ENCODE measurements at regions not wholly inside any gene's neighbourhood (a gene's known extent, or its start where the extent isn't known, plus 50 kb on each side); places are given as distances from the start of the nearest gene placed in this dataset.

DNA sequence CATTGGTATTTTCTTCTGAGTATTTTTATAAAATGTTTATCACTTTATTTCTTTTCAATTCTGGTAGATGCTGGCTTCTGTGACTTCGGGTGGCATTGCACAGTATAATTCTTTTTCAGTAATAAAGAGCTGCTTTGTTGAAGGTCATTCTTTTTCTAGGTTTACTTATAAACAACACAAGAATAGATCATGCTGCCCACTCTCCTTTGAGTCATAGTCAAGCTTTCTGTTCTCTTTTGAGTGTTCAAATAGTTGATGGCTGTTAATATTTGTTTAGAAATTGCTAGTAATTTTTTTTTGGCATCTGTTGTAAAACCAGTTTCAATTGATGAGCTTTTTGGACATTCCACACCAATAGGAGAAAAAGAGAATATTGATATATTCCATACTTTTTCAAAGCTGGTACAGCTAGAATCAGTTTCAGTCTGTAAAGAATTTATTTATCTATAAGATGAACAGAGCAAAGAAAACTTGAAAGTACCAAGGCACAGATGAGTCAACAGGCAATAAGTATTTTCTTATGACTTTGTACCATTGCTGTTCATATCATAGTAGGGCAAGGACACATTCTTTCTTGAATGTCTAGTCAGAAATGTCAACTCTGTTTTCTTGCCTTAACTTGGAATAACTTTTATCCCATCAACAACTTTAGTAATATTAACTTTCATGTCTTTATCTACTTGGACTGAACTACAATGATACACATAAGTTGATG, 513.0 kb upstream of the SEL1L start:
- intact Hi-C loops (cut with micrococcal nuclease; ENCODE audit: unreplicated experiment) (no loop called here), in situ Hi-C loops (cut with HindIII; ENCODE audit: low pct_unique_long_range_greater_than_20kb, low sequenced_read_pairs) (no loop called here)
- TF ChIP-seq TCF7L2 (IDR thresholded peaks at IDR 0.05; ENCODE audit: low read depth, low read length) (no peak), SIN3A (IDR thresholded peaks at IDR 0.05; ENCODE audit: borderline replicate concordance, insufficient read depth, low read depth, low read length) (no peak), POLR2AphosphoS5 (IDR thresholded peaks at IDR 0.05; ENCODE audit: low read depth, low read length) (no peak)
- TF ChIP-seq, protein P1, sequence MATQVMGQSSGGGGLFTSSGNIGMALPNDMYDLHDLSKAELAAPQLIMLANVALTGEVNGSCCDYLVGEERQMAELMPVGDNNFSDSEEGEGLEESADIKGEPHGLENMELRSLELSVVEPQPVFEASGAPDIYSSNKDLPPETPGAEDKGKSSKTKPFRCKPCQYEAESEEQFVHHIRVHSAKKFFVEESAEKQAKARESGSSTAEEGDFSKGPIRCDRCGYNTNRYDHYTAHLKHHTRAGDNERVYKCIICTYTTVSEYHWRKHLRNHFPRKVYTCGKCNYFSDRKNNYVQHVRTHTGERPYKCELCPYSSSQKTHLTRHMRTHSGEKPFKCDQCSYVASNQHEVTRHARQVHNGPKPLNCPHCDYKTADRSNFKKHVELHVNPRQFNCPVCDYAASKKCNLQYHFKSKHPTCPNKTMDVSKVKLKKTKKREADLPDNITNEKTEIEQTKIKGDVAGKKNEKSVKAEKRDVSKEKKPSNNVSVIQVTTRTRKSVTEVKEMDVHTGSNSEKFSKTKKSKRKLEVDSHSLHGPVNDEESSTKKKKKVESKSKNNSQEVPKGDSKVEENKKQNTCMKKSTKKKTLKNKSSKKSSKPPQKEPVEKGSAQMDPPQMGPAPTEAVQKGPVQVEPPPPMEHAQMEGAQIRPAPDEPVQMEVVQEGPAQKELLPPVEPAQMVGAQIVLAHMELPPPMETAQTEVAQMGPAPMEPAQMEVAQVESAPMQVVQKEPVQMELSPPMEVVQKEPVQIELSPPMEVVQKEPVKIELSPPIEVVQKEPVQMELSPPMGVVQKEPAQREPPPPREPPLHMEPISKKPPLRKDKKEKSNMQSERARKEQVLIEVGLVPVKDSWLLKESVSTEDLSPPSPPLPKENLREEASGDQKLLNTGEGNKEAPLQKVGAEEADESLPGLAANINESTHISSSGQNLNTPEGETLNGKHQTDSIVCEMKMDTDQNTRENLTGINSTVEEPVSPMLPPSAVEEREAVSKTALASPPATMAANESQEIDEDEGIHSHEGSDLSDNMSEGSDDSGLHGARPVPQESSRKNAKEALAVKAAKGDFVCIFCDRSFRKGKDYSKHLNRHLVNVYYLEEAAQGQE (IDR thresholded peaks at IDR 0.05; ENCODE audit: insufficient read depth in 1 of 2, low read depth in 2 of 2, low read length in 1 of 2), result no peak
- TF ChIP-seq, protein P2, sequence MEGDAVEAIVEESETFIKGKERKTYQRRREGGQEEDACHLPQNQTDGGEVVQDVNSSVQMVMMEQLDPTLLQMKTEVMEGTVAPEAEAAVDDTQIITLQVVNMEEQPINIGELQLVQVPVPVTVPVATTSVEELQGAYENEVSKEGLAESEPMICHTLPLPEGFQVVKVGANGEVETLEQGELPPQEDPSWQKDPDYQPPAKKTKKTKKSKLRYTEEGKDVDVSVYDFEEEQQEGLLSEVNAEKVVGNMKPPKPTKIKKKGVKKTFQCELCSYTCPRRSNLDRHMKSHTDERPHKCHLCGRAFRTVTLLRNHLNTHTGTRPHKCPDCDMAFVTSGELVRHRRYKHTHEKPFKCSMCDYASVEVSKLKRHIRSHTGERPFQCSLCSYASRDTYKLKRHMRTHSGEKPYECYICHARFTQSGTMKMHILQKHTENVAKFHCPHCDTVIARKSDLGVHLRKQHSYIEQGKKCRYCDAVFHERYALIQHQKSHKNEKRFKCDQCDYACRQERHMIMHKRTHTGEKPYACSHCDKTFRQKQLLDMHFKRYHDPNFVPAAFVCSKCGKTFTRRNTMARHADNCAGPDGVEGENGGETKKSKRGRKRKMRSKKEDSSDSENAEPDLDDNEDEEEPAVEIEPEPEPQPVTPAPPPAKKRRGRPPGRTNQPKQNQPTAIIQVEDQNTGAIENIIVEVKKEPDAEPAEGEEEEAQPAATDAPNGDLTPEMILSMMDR (IDR thresholded peaks at IDR 0.05), result no peak
- Histone ChIP-seq H3K36me3 (ENCODE audit: control insufficient read depth, insufficient read depth, low read length) (no peaks in the 10 kb centered on the region), H3K27ac (ENCODE audit: low read length) (no peak overlapping the region), H3K9me3 (ENCODE audit: control insufficient read depth, insufficient read depth, low read depth, low read length) (no peaks in the 10 kb centered on the region), H3K27me3 (ENCODE audit: control insufficient read depth, insufficient read depth, low read length) (no peaks in the 10 kb centered on the region), H3K4me3 (ENCODE audit: low read depth in 2 of 2, low read length in 2 of 2) (no peak overlapping the region), H3K4me1 (ENCODE audit: control insufficient read depth, insufficient read depth, low read length) (no peaks in the 10 kb centered on the region)
- ATAC-seq (no peak), DNase-seq (ENCODE audit: low read depth, low spot score) (no peak)
- ChIA-PET CTCF (no interaction called here), POLR2A (no interaction called here)
- no TSS peak for BruUV-seq (replicated peaks)

DNA sequence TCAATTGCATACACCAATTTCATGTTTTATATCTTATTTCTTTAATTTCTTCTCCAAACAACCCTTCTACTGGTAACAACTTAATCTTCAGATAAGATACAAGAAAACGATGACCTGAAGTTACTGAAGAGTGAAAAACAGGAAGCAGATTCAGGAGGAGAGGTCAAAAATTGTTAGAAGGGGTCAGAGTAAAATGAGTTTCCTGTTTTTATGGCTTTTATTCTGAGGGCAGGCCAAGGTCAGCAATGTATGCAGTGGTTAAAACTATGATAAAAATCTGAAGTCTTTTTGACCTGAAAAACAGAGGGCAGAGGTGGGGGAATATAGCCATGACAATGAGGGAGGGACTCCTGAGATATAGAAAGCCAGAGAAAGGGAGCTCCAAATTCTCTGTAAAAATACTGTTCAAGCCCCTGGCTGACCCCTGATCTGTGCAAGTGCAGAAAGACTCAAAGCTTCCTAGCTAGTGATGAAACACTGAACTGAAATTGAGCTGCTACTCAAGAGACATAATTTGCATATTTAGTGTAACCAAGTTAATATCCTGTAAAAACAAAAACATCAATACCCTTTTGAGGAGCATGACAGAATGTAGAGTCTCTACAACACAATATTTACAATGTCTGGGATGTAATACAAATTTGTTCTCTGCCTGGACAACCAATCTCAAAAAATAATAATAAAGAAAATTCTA, 514.3 kb upstream of the SEL1L start:
- DNase-seq (ENCODE audit: low read depth, low spot score), result no peak
- in situ Hi-C loops (cut with HindIII; ENCODE audit: low pct_unique_long_range_greater_than_20kb, low sequenced_read_pairs), result no loop called here
- H3K27ac ChIP-seq (ENCODE audit: low read length), result no peak overlapping the region
- H3K9me3 ChIP-seq (ENCODE audit: control insufficient read depth, insufficient read depth, low read depth, low read length), result no peaks in the 10 kb centered on the region
- POLR2A ChIA-PET, result no interaction called here
- H3K4me1 ChIP-seq (ENCODE audit: control insufficient read depth, insufficient read depth, low read length), result no peaks in the 10 kb centered on the region
- H3K36me3 ChIP-seq (ENCODE audit: control insufficient read depth, insufficient read depth, low read length), result no peaks in the 10 kb centered on the region
- CTCF ChIA-PET, result no interaction called here
- TF ChIP-seq SIN3A (IDR thresholded peaks at IDR 0.05; ENCODE audit: borderline replicate concordance, insufficient read depth, low read depth, low read length), result no peak
- BruUV-seq (replicated peaks), result no TSS peak
- no peaks in the 10 kb centered on the region for H3K27me3 ChIP-seq (ENCODE audit: control insufficient read depth, insufficient read depth, low read length)
- ATAC-seq, result no peak
- intact Hi-C loops (cut with micrococcal nuclease; ENCODE audit: unreplicated experiment), result no loop called here
- no peak overlapping the region for H3K4me3 ChIP-seq (ENCODE audit: low read depth in 2 of 2, low read length in 2 of 2)

DNA sequence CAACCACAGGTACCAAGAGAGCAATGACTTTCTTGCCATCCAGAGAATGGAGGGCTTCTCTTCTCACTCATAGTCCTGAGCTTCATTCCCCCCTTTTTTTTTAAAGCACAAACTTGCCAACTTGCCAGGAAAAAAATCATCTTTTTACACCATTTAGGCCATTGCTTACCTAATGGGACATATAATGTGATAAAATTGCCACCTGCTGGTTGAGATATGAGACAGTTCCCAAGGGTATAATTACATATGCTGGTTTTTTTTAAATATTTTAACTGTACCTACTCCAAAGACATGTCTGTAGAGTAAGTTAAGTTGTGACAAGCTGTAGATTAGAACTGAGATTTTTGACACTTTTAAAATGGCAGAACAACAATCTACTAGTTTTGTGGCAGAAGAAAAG, 519.1 kb upstream of the SEL1L start:
- H3K9me3 ChIP-seq (ENCODE audit: control insufficient read depth, insufficient read depth, low read depth, low read length), result no peaks in the 10 kb centered on the region
- TF ChIP-seq SIN3A (IDR thresholded peaks at IDR 0.05; ENCODE audit: borderline replicate concordance, insufficient read depth, low read depth, low read length) (no peak), TCF7L2 (IDR thresholded peaks at IDR 0.05; ENCODE audit: low read depth, low read length) (no peak), POLR2AphosphoS5 (IDR thresholded peaks at IDR 0.05; ENCODE audit: low read depth, low read length) (no peak)
- TF ChIP-seq, protein P1 (IDR thresholded peaks at IDR 0.05; ENCODE audit: insufficient read depth in 1 of 2, low read depth in 2 of 2, low read length in 1 of 2), result no peak
- TF ChIP-seq, protein P2 (IDR thresholded peaks at IDR 0.05), result no peak
- DNase-seq (ENCODE audit: low read depth, low spot score) (no peak), ATAC-seq (no peak)
- BruUV-seq (replicated peaks), result no TSS peak
- in situ Hi-C loops (cut with HindIII; ENCODE audit: low pct_unique_long_range_greater_than_20kb, low sequenced_read_pairs) (no loop called here), intact Hi-C loops (cut with micrococcal nuclease; ENCODE audit: unreplicated experiment) (no loop called here)
- CTCF ChIA-PET, result no interaction called here
- H3K36me3 ChIP-seq (ENCODE audit: control insufficient read depth, insufficient read depth, low read length), result no peaks in the 10 kb centered on the region
- H3K27ac ChIP-seq (ENCODE audit: low read length), result no peak overlapping the region
- no peaks in the 10 kb centered on the region for H3K27me3 ChIP-seq (ENCODE audit: control insufficient read depth, insufficient read depth, low read length)
- no peak overlapping the region for H3K4me3 ChIP-seq (ENCODE audit: low read depth in 2 of 2, low read length in 2 of 2)
- no peaks in the 10 kb centered on the region for H3K4me1 ChIP-seq (ENCODE audit: control insufficient read depth, insufficient read depth, low read length)
- POLR2A ChIA-PET, result no interaction called here
